Activated CD4-positive, alpha-beta T cell treated with anti-CD3 and anti-CD28 coated beads, Interleukin-2, amount 50 U/mL, for 48 hours (primary cell): ENCODE measurements at regions not wholly inside any gene's neighbourhood (a gene's known extent, or its start where the extent isn't known, plus 50 kb on each side); places are given as distances from the start of the nearest gene placed in this dataset.
"Not testable (repeated sequence)": the region's sequence is repeated elsewhere in the genome, so short reads cannot be mapped to it uniquely, and the experiment has no call there.

Experiments used
- DNase-seq, 2 experiments: peaks; one replicate each; pipeline ENCODE4 v3.0.0-alpha.2; 2020

GRCh38 chr16:87043231-87044031 is 273.8 kb downstream of the C16orf95 start:
- no peak for DNase-seq

- DNase-seq: no peak
These were observed 273.2 kb downstream of the C16orf95 start for GRCh38 chr16:87044032-87044382.

- no peak for DNase-seq
These were observed 272.4 kb downstream of the C16orf95 start for GRCh38 chr16:87044829-87045228.

DNA sequence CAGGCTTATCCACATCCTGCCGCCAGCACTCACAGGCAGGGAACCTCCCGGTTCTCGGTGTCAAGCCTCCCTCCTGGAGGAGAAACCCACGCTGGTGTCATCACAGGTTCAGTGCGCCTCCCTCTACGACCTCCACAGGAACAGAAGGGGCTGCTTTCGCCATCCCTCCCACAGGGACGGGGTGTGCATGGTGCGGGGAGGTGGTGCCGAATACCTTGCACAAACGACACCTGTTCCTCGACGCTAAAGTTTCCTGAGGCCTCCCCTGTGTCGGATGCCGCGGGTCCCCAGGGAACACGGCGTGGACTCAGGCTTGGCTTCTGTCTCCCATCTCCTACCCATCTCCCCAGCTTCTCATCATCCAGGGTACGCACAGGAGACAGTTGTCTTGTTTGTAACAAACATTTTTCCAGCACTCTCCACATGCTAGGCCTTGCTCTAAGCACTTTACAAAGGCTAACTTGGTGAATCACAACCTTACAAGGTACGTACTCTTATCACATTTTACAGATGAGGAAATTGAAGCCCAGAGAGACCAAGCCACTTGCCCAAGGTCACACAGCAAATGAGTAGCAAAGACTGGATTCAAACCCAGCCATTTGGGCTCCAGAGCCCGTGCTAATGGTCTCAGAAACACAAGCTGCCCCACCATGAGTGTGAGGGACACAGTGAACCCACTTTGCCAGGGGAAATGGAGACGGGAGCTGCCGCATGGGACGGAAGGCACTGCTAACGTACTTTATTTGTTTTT is 271.6 kb downstream of the C16orf95 start:
- DNase-seq: no peak

DNA sequence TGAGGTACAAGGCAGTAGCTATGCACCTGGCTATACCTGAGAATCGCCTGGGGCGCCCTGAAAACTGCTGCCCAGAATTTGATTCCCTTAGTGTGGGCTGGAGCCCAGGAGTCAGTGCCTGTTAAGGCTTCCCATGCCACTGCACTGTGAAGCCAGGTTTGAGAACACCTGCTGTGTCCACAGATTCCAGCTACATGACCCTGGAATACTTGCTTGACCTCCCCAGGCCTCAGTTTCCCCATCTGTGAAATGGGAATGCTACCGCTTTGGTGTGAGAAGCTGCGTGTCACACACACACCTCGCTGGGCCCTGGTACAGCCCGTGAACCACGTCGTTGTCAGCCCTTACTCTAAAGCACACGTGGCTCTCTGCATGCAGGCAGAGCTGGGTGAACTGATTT is 271.0 kb downstream of the C16orf95 start:
- no peak for DNase-seq

- DNase-seq: no peak
These were observed 269.8 kb downstream of the C16orf95 start for GRCh38 chr16:87047221-87048037.

DNA sequence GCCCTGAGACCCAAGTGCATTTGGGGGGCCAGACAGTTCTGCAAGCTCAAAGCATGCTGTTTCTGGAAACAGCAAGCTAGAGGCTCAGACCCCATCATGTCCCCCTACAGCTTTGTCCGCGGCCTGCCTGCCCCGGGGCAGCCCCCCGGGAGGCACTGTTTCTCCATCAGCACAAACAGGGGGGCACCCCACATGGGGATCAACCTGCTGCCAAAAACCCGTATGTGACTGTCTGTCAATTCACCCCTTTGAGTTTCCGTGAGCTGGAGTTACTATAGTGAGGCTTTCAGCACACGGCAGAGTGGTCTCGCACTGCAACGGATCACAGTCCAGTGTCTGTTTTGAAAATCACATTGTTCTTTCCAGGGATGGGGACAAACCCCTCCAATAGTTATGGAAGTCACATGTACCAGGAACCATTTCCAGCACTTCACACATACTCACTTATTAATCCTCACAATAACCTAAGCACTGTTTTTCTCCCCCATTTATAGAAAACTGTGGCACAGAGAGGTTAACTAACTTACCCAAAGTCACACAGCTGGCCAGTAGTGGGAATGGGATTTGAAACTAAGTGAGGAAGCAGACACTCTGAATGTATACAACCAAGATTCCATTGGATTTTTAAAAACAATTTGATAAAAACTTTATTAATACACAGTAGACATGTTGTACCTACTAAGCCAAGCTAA is 269.0 kb downstream of the C16orf95 start:
- DNase-seq: no peak

GRCh38 chr16:87048730-87049115 is 268.5 kb downstream of the C16orf95 start:
- DNase-seq: no peak

GRCh38 chr16:87049216-87049615 is 268.0 kb downstream of the C16orf95 start:
- not testable (repeated sequence) for DNase-seq

DNA sequence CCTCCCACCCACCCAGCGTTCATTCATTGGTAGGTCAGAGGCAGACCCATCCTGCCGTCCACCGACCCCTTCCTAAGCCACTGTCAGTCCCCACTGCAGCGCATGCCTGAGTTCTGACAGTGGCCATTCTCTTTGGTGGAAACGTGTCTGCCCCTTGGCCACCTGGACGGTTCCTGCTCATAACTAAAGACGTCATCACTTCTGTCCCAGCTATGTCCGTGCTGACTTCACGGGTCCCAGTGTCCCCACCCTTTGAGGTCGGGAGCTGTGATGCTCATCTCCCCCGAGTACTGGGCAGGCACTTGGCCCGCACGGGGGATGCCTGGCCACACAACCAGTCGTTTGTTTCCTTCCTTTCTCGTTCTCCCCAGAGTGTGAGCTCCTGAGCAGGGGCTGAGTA is 267.1 kb downstream of the C16orf95 start:
- no peak for DNase-seq

DNA sequence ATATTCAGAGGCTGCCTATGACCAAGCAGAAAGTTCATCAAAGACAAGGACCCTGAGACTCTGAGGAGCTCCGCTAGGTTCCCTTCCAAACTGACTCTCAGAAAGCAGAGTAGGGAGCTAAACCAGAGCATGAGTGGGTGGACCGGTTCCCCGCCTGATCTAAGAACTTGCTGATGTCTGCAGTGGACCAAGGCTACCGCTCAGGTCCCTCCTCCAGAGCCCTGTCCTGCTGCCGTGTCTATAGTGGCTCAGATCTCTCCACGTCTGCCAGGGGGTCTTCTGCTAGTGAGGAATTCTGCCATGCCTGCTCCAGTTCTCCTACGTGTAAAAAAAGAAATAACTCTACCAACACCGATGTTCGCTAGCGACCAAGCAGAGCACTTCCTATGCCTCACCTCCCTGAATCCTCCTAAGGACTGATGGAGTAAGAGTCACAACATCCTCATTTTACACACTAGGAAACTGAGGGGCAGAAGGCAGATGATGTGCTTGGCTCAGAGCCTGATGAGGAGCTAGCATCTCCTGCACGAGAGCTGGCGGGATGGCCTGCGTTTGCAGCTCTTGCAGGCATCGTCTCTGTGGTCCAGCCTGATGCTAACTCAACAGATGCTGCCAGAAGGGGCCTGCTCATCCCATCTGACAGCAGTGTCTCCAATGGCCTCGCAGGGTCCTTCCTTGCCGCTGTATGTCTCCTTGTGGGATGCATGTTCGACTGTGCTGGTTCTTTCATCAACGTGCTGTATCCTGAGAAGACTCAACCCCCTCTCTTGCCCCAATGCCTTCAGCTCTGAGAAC is 265.5 kb downstream of the C16orf95 start:
- DNase-seq: no peak

GRCh38 chr16:87052506-87052905 is 264.7 kb downstream of the C16orf95 start:
- DNase-seq: no peak

GRCh38 chr16:87053016-87053982 is 263.9 kb downstream of the C16orf95 start:
- DNase-seq: no peak

- DNase-seq: no peak
These were observed 263.0 kb downstream of the C16orf95 start for GRCh38 chr16:87054154-87054553.

DNA sequence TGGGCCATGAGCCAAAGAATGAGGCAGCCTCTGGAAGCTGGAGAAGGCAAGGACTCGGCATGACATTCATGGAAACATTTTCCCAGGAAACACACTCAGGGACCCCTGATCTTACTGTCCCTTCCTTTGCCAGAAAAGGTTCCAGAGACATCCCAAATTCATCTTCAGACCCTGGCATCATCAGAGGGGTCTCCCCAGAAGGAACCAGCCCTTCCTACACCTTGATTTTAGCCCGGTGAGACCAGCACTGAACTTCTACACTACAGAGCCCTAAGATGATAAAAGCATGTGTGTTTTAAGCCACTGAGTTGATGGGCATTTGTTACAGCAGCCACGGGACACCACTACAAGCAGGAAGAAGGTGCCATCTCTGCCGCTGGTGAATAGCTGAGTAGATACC is 262.3 kb downstream of the C16orf95 start:
- DNase-seq: no peak

DNA sequence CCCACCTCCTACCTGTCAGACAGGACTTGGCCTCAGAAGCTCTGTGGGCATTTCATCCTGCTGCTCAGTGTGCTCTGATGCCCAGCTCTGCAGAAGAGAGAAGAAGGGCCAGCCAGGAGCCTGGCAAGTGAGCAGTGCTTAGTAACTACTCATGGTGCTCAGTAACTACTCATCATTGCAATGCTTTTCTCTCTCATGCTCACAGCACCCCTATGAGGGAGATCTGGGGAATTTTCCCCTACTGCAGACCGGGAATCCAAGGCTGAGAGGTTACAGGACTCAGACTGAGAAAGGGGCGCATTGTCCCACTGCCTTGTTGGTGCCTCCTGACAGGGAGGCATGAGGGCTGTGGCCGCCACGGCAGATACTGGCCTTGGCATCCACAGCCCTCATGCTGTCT is 261.1 kb downstream of the C16orf95 start:
- no peak for DNase-seq

GRCh38 chr16:87056551-87056950 is 260.6 kb downstream of the C16orf95 start:
- no peak for DNase-seq

GRCh38 chr16:87057211-87057881 is 259.8 kb downstream of the C16orf95 start:
- DNase-seq: no peak

- DNase-seq: no peak
These were observed 259.1 kb downstream of the C16orf95 start for GRCh38 chr16:87057951-87058560.

- no peak for DNase-seq
These were observed 258.4 kb downstream of the C16orf95 start for GRCh38 chr16:87058728-87059250.
